ENCODE measurements at regions not wholly inside any gene's neighbourhood (a gene's known extent, or its start where the extent isn't known, plus 50 kb on each side); places are given as distances from the start of the nearest gene placed in this dataset.
"Not testable (repeated sequence)": the region's sequence is repeated elsewhere in the genome, so short reads cannot be mapped to it uniquely, and the experiment has no call there.

DNA sequence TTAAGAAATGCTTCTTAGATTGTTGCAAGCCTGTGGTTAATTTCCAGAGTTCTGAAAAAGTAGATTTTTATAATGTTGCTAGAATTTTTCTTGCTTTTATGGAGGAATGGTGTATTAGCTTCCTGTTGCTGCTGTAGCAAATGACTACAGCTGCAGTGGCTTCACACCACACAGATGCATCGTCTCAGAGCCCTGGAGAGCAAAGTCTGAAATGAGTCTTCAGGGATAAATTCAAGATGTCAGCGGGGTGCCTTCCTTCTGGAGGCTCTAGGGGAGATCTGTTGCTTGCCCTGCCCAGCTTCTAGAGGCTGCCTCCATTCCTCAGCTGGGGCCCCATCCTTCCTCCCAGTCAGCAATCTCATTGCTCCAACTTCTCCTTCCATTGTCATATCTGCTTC, 187.8 kb downstream of the ZNF516 start:
- no peak for DNase-seq (ENCODE audit: low spot score)

DNA sequence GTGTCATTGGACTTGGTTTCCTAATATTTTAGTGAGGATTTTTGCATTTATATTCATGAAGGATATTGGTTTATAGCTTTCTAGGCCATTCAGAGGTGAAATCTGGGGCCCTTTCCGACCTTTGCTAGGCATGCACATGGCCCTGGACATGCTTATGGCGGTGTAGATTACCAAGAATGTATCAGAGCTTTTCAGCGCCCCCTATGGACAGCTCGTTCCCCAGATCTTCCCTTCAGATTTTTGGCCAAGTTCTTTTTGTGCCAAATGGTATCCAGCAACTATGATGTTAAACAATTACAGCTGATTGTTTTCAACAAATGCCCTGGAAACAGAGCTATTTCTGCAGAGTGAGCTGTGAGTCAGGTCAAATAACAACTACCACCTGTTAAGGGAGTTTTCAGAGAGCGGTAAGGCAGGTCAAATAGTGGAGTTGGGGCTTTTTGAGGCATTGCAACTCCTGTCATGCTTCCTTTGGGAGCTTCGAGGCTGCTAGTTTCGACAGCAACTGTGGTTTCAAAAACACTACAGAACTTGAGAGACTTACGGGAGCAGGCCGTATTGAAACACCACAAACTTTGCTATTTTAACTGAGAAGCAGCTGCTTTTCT, 188.3 kb downstream of the ZNF516 start:
- no peak for DNase-seq (ENCODE audit: low spot score)

DNA sequence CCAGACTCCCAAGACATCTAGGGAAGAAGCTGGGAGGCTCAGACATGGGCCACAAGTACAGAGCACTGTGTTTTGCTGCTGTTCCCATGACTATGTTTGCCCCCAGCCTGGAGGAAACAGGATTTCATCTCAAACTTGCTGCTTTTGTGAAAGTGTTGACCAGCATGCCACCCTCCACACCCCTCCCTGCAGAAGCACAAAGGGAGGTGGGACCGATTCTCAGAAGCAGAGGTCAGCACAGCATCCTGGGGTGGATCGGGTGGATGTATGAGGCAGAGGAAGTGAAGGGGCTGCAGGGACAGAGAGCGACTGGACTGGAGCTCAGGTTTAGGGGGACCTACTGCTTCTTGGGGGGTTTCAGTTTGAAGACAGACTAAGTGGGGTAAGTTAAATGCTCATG, 209.2 kb downstream of the ZNF516 start:
- DNase-seq (ENCODE audit: low spot score) = no peak

DNA sequence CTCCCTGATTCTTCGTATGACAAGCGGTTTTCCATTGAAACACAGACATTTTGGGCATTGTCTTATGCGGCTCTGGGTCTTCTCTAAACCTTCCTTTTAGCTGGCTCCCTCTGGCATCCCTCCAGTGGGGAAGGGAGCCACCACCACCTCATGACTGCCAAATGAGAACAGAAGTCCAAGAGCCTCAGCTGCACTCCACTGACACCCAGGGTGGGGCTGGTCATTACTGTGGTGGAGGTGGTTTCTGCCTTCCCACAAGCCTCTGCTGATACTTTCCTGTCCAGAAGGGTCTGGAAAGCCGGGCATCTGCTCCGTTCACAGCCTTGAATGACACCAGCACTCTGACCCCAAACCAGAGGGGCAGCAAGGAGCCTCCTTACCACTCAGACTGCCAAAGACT, 213.5 kb downstream of the ZNF516 start:
- no peak for DNase-seq (ENCODE audit: low spot score)

DNA sequence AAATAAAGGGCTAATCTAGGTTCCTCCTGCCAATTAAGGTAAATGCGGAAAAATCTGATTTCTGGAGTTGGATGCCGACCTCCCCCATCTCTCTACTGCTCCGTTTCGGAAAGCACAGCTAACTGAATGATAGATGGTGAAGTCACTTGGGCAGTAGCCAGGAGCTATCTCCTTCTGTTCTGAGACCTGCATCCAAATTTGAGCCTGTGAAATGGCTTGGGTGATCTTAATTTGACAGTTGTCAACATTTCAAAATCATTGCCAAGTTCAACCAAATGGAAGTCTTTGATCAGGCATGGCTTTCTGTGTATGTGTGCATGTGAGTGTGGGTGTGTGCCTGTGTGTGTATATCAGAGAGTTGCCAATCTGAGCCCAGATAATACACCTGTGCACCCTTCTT, 217.2 kb downstream of the ZNF516 start:
- no peak for DNase-seq (ENCODE audit: low spot score)

DNA sequence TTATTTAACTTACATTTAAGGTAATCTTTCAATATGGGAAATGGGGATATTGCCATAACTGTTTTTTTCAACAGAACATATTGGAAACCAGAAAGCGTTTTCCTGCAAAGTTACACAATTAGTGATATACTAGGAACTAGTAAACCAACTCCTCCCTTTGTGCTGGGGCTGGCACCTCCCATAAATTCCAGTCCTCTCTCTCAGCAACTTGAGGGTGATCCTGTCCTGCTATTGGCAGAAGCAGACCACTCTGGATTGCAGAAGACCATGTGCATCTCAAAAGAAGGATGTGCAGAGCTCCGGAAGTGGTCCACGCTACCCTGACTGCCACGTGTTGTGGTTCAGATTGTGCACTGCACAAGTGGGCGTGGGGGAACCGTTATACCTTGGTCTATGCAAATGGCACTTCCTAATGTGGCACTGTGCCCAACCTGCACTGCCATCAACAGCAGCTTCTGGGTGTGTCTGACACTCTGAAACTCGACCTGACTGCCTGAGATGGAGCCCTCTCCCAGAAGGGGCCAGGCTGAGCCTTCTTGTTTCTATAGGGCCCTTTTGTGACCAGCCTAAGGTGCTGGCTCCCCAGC, 219.2 kb downstream of the ZNF516 start:
- DNase-seq (ENCODE audit: low spot score) = no peak

DNA sequence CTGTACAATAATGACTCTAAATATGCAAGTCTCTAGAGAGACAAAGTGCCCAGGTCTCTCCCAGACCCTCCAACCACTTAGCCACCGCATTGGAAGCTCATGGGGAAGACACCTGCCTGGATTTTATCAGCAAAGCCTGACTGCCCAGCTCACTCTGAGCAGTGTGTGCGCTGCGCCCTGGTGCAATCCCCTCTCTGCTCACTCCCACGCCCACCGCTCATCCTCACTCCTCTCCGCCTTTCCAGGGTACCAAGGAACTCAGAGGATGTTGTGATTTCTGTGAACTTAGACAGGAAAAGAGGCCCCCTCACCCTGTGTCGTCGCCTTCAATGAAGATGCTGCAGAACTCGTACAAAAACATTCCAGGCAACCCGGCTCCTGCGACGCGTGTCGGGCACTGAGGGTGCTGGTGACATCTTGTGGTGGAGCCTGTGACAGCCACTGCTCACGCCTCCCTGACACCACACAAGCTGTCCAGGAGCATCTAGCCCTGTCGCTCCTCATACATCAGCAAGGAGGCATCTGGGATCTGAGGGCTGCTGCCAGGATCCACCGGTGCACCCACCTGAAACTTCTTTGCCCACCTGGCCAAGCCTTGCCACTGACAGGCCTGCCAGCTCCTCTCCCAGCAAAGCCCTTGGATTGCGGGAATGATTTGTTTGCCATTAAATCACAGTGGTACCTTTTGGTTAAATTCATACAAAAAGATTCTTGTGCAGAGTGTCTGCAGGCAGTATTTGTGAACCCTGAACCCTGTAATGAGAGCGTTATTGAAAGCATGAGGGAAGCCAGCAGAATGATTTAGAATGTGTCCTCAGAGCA, 220.4 kb downstream of the ZNF516 start:
- peak; percentile 30 for DNase-seq (ENCODE audit: low spot score)

DNA sequence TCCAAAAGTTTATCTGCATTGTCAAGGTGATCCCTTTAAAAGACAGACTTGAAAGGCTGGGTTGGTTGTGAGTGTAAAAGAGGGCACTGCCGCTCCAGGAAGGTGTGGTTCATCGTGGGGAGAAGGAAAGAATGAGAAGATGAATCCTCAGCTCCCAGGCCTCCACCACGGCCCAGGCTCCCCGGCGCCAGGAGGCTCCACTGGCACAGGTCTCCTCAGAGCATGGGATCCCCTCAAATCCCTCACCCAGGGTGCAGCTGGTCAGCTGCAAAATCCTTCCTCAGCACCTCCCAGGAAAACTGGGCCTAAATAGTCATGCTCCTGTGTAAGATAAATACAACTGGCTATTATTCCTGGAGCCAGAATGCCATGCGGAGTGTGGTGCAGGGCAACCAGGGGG, 221.1 kb downstream of the ZNF516 start:
- no peak for DNase-seq (ENCODE audit: low spot score)

DNA sequence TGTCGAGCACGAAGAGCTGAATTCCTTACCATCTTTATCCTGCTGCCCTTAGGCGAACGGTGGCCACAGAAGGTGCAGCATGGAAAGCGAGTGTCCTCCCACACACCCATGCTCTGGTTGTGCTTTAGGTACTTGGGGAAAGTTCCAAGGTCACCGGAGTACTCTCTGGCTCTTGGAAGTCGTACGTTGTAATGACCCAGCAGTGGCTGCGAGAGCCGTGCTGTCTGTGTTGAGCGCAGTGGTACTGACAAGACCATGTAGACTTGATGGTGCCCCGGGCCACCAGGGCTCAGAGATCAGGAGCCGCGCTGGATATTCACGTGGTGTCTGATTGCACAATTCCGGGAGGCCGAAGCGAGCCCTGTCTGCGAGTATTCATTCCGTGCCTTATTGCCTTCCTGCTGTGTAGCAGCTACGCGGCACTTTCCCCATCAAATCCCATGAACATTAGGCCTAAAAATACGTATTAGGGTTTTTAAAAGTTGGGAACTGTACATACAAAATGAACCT, 222.0 kb downstream of the ZNF516 start:
- DNase-seq (ENCODE audit: low spot score) = no peak

DNA sequence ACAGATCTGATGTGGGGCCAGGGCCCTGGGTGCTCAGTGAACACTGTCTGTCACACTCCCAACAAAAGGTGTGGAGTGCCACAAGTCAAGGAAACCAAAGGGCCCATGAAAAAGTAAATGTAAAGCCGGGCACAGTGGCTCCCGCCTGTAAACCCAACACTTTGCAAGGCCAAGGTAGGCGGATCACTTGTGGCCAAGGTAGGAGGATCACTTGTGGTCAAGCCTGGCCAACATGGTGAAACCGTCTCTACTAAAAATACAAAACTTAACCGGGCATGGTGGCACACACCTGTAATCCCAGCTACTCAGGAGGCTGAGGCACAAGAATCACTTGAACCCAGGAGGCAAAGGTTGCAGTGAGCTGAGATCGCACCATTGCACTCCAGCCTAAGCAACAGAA, 227.6 kb downstream of the ZNF516 start:
- not testable (repeated sequence) for DNase-seq (ENCODE audit: low spot score)

DNA sequence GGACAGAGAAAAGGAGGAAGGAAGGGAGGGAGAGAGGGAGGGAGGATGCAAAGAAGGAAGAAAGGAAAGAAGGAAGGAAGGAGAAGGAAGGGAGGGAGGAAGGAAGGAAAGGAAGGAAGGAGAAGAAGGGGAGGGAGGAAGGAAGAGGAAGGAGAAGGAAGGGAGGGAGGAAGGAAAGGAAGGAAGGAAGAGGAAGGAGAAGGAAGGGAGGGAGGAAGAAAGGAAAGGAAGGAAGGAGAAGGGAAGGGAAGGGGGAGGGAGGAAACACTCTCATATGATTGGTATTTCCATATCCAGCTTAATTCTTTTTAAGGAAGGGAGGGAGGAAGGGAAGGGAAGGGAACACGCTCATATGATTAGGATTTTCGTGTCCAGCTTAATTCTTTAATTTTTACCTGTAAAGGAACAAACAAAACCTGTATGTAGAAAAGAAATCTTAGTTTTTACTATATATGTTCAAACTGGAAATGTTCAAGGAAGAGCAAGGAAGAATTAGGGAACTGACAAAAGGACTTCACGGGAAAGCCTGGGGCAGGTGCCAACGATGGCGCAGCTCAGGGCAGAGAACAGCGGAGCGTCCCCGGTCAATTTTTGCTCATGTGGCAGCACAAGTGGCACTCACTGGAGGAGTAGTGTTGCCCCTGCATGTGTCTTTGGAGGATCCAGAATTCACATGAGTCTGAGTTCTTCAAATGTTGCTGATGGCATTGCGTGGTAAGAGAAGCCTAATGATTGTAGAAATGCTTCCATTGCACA, 228.6 kb downstream of the ZNF516 start:
- DNase-seq (ENCODE audit: low spot score) = no peak

DNA sequence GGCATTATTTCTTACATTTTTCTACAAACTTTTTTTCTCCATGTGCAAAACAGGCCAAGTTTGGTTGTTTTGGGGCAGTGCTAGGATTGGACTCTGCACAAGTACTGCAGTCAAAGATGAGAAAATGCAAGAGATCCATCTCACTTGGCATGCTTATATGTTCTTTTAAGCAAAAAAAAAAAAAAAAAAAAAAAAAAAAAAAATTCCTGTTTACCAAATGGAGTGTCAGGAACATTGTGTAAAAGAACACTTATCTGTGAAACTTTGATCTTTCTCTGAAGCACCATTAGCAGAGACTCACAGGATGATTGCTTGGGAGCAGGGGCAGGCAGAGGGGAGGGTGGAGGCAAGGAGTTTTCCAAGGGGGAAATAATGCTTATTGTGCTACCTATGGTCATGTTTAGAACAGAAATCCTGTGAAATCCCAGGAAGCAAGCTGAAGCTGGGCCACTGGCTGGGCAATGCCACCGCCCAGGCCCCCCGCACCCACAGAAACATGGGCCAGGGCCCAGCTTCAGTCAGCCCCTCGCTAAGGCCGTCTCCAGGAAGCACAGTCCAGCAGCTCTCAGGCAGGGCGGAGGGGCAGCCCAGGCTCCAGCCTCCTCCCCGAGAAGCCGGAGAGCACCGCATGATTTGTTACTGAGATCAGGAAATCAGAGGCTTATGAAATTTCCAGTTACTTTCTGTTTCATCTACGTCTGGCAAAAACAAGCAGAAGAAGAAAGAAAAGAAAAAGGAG, 229.4 kb downstream of the ZNF516 start:
- DNase-seq (ENCODE audit: low spot score) = no peak

DNA sequence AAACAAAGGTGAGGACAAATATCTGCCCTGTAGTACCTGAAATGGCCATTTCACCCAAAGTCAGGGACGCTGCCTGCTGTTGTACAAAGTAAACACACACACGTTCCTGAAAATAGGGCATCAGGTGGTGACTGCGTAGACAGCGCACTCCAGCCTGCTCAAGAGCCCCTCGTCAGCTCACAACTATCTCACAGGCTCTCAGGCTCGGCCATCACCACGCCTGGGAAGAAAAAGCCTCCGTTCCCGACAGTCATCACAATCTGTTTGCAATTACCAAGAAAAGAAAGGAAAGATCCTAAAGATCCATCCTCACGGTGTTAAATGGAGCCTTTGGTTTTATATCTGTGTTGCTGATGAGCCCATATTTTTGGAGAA, 230.2 kb downstream of the ZNF516 start:
- DNase-seq (ENCODE audit: low spot score) = no peak

DNA sequence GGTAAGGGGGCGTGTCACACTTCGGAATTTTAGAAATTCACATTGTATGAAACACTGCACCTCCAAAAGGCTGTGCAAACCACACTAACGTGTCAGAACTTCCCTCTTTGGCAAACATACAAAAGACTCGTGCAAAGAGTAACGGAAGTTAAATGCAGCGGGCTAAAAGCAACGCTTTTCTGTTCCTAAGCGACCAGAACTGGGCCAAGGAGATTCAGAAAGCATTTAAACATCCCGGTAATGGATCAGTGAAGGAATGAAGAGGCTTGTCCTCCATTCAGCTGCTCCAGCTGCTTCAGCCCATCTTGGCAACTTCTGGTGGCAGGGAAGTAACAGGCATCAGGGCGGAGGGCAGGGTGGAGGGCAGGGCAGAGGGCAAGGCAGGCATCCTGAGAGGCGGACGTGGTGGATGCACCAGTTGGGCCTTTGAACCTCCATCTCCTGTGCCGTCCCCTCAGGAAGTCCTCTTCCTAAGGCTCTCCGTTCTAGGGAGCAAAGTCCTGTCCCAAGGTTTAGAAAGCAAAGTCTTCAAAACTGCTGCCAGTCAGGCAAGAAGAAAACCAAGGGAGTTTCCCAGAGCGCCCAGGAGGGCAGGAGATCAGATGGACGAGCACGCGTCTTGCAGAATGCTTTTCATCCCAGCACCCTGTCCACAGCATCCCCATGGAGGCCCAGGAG, 230.7 kb downstream of the ZNF516 start:
- DNase-seq (ENCODE audit: low spot score) = no peak

DNA sequence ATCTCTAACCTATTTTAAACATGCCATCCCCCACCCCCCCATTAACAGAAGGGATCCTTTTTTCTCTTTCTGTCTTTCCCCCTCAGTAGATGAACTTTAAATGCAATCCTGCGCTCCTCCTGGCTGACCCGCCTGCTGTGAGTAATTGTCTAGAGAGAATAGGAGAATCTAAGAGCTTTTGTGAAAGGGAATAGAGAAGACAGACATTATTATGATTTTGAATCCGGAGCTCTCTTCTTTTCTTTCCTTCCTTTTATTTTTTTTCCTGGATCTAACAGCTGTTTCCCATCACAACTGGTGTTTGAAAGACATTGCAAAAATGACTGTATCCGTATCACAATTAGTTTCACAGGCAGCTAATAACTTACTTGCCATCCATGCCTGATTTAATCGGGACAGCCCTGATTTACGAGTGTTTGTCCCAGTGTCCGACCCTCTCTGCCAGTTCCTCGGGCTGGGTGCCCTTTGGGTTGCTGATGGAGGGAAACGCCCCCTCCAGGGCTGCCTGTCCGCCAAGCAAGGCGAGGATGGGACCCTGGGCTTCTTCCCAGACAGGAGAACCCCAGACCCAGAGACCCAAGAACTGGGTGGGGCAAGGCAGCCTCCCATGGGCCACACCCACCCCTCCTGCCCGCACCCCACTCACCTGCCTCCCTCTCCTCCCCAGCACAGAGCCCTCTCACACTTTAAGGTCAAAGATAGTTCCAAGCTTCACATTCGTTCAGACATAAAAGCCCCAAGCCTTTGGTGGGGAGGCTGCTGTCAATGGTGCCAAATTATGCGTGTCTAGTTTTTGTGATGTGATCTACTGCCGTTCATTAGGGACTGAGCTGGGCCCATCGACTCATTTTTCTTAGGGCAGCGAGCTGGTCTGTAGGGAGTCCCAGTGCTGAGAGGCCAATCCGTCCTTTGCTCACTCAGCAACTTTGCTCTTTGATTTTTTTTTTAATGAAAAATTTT, 231.7 kb downstream of the ZNF516 start:
- no peak for DNase-seq (ENCODE audit: low spot score)

DNA sequence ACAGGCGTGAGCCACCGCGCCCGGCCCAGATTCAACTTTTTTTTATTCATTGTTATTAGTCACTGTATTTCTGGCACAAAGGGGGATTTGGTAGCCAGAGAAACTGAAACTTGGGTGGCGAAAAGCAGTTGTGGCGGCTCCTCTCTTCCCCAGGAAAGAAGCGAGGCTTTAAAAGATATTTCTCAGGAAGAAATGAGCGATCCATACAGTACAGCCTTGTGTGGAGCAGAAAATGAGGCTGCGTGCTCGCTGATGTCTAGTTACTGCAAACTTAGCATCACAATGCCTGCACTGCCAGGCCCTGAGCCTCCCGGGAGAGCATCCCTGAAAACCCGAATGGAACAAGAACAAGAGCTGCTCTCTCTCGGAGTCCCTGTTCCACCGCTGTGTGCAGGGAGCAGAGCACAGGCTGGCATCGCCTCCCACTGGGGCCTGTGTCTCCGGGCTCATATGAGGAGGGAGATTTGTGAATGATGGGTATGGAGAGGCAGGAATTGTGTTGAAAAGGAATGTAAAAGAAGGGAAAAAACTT, 234.0 kb downstream of the ZNF516 start:
- peak; percentile 67 for DNase-seq (ENCODE audit: low spot score)

DNA sequence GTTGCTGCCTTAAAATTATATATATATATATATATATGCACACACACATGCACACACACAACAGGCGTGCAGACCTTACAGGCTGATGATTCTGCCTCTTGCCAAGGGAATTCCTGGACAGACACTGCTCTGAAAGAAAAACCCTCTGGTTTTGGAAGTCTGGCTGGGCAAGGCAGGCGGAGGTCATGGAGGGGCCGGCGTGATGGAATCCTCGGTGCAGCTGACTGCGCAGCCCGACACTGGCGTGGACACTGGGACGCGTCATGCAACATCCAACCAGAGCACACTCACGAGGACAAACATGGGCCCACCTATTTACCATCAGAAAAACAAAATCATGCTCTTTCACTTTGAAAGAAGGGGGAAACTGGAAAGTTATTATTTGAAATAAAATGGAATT, 235.3 kb downstream of the ZNF516 start:
- no peak for DNase-seq (ENCODE audit: low spot score)

DNA sequence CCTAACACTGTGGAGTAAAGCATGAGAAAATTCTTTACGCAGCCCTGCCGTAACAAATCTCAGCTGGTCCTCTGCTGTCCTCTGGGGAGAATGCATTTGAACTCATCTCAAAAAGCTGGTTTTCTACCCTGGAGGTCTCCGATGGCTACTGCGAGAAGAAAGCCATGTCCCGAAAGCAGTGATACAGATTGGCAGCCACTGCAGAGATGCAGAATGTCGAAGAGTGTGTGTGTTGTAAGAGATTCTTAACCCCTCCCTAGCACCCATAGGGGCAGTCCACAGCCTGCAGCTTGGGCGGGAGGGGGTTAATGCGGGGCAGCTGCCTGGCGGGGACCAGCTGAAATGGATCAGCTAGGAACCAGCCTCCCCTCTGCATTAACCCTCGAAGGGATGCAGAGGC, 235.9 kb downstream of the ZNF516 start:
- DNase-seq (ENCODE audit: low spot score) = no peak

DNA sequence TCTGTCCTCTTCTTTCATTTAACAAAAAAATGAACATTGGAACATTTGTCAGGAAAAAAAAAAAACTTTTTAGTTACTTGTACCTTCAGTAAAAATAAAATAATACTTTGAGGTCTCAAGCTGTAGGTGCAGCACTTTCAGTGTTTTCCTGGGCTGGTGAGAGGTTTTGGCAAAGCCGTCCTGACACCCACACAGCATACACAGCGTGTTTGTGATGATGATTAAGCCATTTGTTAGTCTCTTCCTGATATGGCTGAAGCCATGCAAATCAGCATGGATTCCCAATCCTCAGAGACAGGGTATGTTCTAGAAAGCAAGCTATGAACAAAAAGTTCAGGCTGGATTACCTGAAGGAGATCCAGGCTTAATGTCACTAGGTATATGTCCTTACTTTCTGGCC, 236.8 kb downstream of the ZNF516 start:
- DNase-seq (ENCODE audit: low spot score) = no peak
